ENCODE measurements at regions not wholly inside any gene's neighbourhood (a gene's known extent, or its start where the extent isn't known, plus 50 kb on each side); places are given as distances from the start of the nearest gene placed in this dataset.

DNA sequence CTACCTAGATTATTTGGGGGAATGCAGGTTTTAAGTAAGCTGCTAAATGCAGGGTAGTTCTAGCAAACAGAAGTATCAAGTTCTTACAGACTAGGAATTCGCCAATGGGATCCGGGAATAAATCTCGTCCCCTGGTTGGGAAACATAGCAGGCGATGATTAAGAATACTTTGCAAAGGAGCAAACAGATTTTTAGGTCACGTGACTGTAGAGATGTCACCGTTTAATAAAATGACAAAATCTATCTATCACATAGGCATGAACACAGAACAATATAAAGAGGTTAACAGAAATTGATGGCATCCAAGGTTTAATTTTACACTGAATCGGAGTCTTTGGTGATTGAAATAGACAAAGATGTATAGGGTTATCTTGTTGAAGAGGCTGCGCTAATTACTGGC is 664.1 kb downstream of the BCL11A start:
- no peak overlapping the region for H2AFZ ChIP-seq (ENCODE audit: low read depth, low read length)
- no peaks in the 10 kb centered on the region for H4K20me1 ChIP-seq (ENCODE audit: insufficient read depth)
- H3F3A ChIP-seq (ENCODE audit: insufficient read depth, low read length, poor library complexity, severe bottlenecking), result no peaks in the 10 kb centered on the region
- H3K27me3 ChIP-seq (ENCODE audit: insufficient read depth, low read depth, low read length), result no peaks in the 10 kb centered on the region
- H3K4me3 ChIP-seq (ENCODE audit: low read length), result no peak overlapping the region
- H3K9me2 ChIP-seq (ENCODE audit: insufficient read depth, low read length), result no peaks in the 10 kb centered on the region
- no peak for TF ChIP-seq POLR2AphosphoS5 (IDR thresholded peaks at IDR 0.05)
- no peak for TF ChIP-seq CTCF (IDR thresholded peaks at IDR 0.05; ENCODE audit: poor library complexity, severe bottlenecking)
- TF ChIP-seq RAD21 (conservative IDR thresholded peaks at IDR 0.05), result no peak
- TF ChIP-seq MXI1 (conservative IDR thresholded peaks at IDR 0.05; ENCODE audit: poor library complexity, severe bottlenecking), result no peak
- TF ChIP-seq, protein P1, sequence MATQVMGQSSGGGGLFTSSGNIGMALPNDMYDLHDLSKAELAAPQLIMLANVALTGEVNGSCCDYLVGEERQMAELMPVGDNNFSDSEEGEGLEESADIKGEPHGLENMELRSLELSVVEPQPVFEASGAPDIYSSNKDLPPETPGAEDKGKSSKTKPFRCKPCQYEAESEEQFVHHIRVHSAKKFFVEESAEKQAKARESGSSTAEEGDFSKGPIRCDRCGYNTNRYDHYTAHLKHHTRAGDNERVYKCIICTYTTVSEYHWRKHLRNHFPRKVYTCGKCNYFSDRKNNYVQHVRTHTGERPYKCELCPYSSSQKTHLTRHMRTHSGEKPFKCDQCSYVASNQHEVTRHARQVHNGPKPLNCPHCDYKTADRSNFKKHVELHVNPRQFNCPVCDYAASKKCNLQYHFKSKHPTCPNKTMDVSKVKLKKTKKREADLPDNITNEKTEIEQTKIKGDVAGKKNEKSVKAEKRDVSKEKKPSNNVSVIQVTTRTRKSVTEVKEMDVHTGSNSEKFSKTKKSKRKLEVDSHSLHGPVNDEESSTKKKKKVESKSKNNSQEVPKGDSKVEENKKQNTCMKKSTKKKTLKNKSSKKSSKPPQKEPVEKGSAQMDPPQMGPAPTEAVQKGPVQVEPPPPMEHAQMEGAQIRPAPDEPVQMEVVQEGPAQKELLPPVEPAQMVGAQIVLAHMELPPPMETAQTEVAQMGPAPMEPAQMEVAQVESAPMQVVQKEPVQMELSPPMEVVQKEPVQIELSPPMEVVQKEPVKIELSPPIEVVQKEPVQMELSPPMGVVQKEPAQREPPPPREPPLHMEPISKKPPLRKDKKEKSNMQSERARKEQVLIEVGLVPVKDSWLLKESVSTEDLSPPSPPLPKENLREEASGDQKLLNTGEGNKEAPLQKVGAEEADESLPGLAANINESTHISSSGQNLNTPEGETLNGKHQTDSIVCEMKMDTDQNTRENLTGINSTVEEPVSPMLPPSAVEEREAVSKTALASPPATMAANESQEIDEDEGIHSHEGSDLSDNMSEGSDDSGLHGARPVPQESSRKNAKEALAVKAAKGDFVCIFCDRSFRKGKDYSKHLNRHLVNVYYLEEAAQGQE (IDR thresholded peaks at IDR 0.05; ENCODE audit: borderline replicate concordance), result no peak
- TF ChIP-seq TAF1 (IDR thresholded peaks at IDR 0.05; ENCODE audit: low read depth), result no peak
- no peak for TF ChIP-seq EP300 (conservative IDR thresholded peaks at IDR 0.05; ENCODE audit: poor library complexity, severe bottlenecking)
- no peak for TF ChIP-seq SMC3 (conservative IDR thresholded peaks at IDR 0.05; ENCODE audit: poor library complexity)
- no peak for TF ChIP-seq EZH2 (IDR thresholded peaks at IDR 0.05; ENCODE audit: borderline replicate concordance, insufficient read depth, low read length, poor library complexity, severe bottlenecking)
- H3K36me3 ChIP-seq (ENCODE audit: insufficient read depth, low read length), result no peaks in the 10 kb centered on the region
- H3K9ac ChIP-seq (ENCODE audit: low read length), result no peak overlapping the region
- no peaks in the 10 kb centered on the region for H3K9me3 ChIP-seq (ENCODE audit: low read length)
- H3K79me2 ChIP-seq (replicated peaks; ENCODE audit: insufficient read depth, low read length), result no peaks in the 10 kb centered on the region
- H3K27ac ChIP-seq (ENCODE audit: low read length), result no peak overlapping the region
- H3K4me2 ChIP-seq (ENCODE audit: low read length), result no peak overlapping the region

DNA sequence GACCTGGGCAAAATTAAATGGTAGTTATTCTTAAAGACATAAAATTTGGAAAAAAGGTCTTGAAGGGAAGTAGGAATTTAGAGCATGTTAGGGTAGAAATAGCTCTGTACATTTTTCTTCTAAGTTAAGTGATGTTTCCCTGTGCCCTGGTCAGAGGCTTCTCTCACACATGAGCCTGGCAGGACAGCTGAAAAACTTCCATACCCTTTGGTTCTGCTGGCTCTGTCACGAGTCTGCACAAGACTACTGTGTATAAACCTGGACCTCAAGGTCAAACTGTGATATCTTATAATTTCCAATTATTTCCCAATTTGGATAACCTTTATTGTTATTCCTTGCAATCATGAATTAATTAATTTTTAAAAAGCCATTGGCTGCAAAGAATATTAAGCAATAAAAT is 664.7 kb downstream of the BCL11A start:
- Histone ChIP-seq H3K9ac (ENCODE audit: low read length) (no peak overlapping the region), H3F3A (ENCODE audit: insufficient read depth, low read length, poor library complexity, severe bottlenecking) (no peaks in the 10 kb centered on the region), H3K27me3 (ENCODE audit: insufficient read depth, low read depth, low read length) (no peaks in the 10 kb centered on the region), H3K4me3 (ENCODE audit: low read length) (no peak overlapping the region), H3K79me2 (replicated peaks; ENCODE audit: insufficient read depth, low read length) (no peaks in the 10 kb centered on the region), H4K20me1 (ENCODE audit: insufficient read depth) (no peaks in the 10 kb centered on the region), H3K4me2 (ENCODE audit: low read length) (no peak overlapping the region), H3K9me3 (ENCODE audit: low read length) (no peaks in the 10 kb centered on the region), H3K9me2 (ENCODE audit: insufficient read depth, low read length) (no peaks in the 10 kb centered on the region), H3K27ac (ENCODE audit: low read length) (no peak overlapping the region), H2AFZ (ENCODE audit: low read depth, low read length) (no peak overlapping the region), H3K36me3 (ENCODE audit: insufficient read depth, low read length) (no peaks in the 10 kb centered on the region)
- TF ChIP-seq EZH2 (IDR thresholded peaks at IDR 0.05; ENCODE audit: borderline replicate concordance, insufficient read depth, low read length, poor library complexity, severe bottlenecking) (no peak), RAD21 (conservative IDR thresholded peaks at IDR 0.05) (no peak), MXI1 (conservative IDR thresholded peaks at IDR 0.05; ENCODE audit: poor library complexity, severe bottlenecking) (no peak), SMC3 (conservative IDR thresholded peaks at IDR 0.05; ENCODE audit: poor library complexity) (no peak), TAF1 (IDR thresholded peaks at IDR 0.05; ENCODE audit: low read depth) (no peak), EP300 (conservative IDR thresholded peaks at IDR 0.05; ENCODE audit: poor library complexity, severe bottlenecking) (no peak), POLR2AphosphoS5 (IDR thresholded peaks at IDR 0.05) (no peak), CTCF (IDR thresholded peaks at IDR 0.05; ENCODE audit: poor library complexity, severe bottlenecking) (no peak)
- TF ChIP-seq, protein P1 (IDR thresholded peaks at IDR 0.05; ENCODE audit: borderline replicate concordance), result no peak
